ENCODE measurements at regions not wholly inside any gene's neighbourhood (a gene's known extent, or its start where the extent isn't known, plus 50 kb on each side); places are given as distances from the start of the nearest gene placed in this dataset.
"Not testable (repeated sequence)": the region's sequence is repeated elsewhere in the genome, so short reads cannot be mapped to it uniquely, and the experiment has no call there.

DNA sequence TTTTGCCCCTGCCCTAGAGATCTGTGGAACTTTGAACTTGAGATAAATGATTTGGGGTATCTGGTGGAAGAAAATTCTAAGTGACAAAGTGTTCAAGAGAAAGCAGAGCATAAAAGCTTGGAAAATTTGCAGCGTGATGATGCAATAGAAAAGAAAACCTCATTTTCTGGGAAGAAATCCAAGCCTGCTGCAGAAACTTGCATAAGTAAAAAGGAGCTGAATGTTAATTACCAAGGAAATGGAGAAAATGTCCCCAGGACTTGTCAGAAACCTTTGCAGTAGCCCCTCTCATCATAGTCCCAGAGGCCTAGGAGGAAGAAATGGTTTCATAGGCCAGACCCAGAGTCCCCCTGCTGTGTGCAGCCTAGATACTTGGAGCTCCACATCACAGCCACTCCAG is 686.9 kb downstream of the FAM181B start:
- H3K4me1 ChIP-seq (ENCODE audit: control insufficient read depth in 2 of 2, insufficient read depth in 2 of 2, low read length in 2 of 2), result no peaks in the 10 kb centered on the region
- H3K9me3 ChIP-seq (ENCODE audit: control insufficient read depth in 2 of 2, low read length in 2 of 2), result no peaks in the 10 kb centered on the region
- H3K27me3 ChIP-seq (ENCODE audit: control insufficient read depth in 2 of 2, insufficient read depth in 2 of 2, low read length in 2 of 2), result no peaks in the 10 kb centered on the region
- no peak overlapping the region for H3K9ac ChIP-seq (ENCODE audit: low read depth in 1 of 2, low read length in 2 of 2)
- no peak overlapping the region for H3K4me3 ChIP-seq (ENCODE audit: low read length in 2 of 2)
- no peaks in the 10 kb centered on the region for H3K36me3 ChIP-seq (ENCODE audit: control insufficient read depth in 2 of 2, insufficient read depth in 2 of 2, low read length in 2 of 2)
- no peak overlapping the region for H3K27ac ChIP-seq (ENCODE audit: low read depth in 2 of 2, low read length in 2 of 2)

DNA sequence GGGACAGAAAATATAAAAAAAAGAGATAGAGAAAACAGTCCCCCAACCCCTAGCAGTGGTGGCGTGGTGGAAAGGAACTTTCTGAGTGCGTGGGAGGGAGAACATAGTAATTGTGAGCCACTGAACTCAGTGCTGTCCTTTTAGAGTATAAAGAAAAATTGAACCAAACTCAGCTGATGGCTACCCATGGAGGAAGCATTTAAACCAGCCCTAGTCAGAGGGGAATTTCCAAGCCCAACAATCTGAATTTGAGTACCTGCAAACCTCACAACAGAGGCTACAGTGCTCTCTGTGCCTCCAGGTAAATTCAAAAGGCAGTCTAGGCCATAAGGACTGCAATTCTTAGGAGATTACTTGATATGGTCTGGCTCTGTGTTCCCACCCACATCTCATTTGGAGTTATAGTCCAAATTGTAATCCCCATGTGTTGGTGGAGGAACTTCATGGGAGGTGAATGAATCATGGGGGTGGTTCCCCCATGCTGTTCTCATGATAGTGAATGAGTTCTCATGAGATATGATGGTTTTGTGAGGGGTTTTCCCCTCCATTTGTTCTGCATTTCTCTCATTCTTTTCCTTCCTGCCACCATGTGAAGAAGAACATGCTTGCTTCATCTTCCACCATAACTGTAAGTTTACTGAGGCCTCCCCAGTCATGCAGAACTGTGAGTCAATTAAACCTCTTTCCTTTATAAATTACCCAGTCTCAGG is 687.8 kb downstream of the FAM181B start:
- Histone ChIP-seq H3K9me3 (ENCODE audit: control insufficient read depth in 2 of 2, low read length in 2 of 2) (no peaks in the 10 kb centered on the region), H3K27me3 (ENCODE audit: control insufficient read depth in 2 of 2, insufficient read depth in 2 of 2, low read length in 2 of 2) (no peaks in the 10 kb centered on the region), H3K9ac (ENCODE audit: low read depth in 1 of 2, low read length in 2 of 2) (no peak overlapping the region), H3K27ac (ENCODE audit: low read depth in 2 of 2, low read length in 2 of 2) (no peak overlapping the region), H3K36me3 (ENCODE audit: control insufficient read depth in 2 of 2, insufficient read depth in 2 of 2, low read length in 2 of 2) (no peaks in the 10 kb centered on the region), H3K4me3 (ENCODE audit: low read length in 2 of 2) (no peak overlapping the region), H3K4me1 (ENCODE audit: control insufficient read depth in 2 of 2, insufficient read depth in 2 of 2, low read length in 2 of 2) (no peaks in the 10 kb centered on the region)

DNA sequence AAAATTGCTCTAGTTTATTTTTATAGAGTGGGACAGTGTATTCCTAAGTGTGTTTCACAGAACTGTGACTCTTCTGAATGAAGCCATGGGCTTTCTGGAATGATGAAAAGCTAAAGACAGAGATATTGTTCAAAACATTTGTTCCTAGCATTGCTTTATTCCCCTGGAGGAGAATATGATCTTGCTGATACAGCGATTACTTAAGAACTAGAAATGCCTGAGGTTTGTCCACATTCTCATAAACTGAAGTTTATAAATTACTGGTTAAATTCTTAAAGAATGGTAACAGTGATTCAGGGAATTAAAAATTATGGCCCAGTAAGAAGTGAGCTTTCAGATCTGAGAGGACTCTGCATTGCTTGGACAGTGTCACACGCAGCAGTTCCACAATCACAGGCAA is 690.3 kb downstream of the FAM181B start:
- H3K27ac ChIP-seq (ENCODE audit: low read depth in 2 of 2, low read length in 2 of 2), result no peak overlapping the region

DNA sequence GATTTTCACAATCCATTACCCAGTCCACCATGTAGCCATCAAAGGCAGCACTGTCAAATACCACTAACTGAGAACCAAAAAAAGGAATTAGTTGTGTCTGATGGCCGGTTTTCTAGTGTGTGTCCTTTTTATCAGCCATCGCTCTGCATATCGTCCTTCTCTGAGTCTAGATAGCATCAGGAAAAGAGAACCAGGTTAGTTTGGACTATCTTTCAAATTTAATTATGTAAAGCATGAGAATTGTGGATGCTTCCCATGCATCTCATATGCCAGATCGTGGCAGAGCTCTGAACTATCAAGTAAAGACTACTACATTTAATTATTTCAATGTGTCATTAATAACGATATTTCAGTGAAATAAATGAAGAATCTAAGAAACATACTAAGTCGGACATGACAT is 691.9 kb downstream of the FAM181B start:
- Histone ChIP-seq H3K4me1 (ENCODE audit: control insufficient read depth in 2 of 2, insufficient read depth in 2 of 2, low read length in 2 of 2) (no peaks in the 10 kb centered on the region), H3K4me3 (ENCODE audit: low read length in 2 of 2) (no peak overlapping the region), H3K27me3 (ENCODE audit: control insufficient read depth in 2 of 2, insufficient read depth in 2 of 2, low read length in 2 of 2) (no peaks in the 10 kb centered on the region), H3K27ac (ENCODE audit: low read depth in 2 of 2, low read length in 2 of 2) (no peak overlapping the region), H3K36me3 (ENCODE audit: control insufficient read depth in 2 of 2, insufficient read depth in 2 of 2, low read length in 2 of 2) (no peaks in the 10 kb centered on the region), H3K9ac (ENCODE audit: low read depth in 1 of 2, low read length in 2 of 2) (no peak overlapping the region), H3K9me3 (ENCODE audit: control insufficient read depth in 2 of 2, low read length in 2 of 2) (no peaks in the 10 kb centered on the region)

More for the DNA sequence above, 690.3 kb downstream of the FAM181B start:
- no peaks in the 10 kb centered on the region for H3K36me3 ChIP-seq (ENCODE audit: control insufficient read depth in 2 of 2, insufficient read depth in 2 of 2, low read length in 2 of 2)
- no peaks in the 10 kb centered on the region for H3K9me3 ChIP-seq (ENCODE audit: control insufficient read depth in 2 of 2, low read length in 2 of 2)
- no peaks in the 10 kb centered on the region for H3K27me3 ChIP-seq (ENCODE audit: control insufficient read depth in 2 of 2, insufficient read depth in 2 of 2, low read length in 2 of 2)
- no peak overlapping the region for H3K4me3 ChIP-seq (ENCODE audit: low read length in 2 of 2)
- no peaks in the 10 kb centered on the region for H3K4me1 ChIP-seq (ENCODE audit: control insufficient read depth in 2 of 2, insufficient read depth in 2 of 2, low read length in 2 of 2)
- H3K9ac ChIP-seq (ENCODE audit: low read depth in 1 of 2, low read length in 2 of 2), result no peak overlapping the region

DNA sequence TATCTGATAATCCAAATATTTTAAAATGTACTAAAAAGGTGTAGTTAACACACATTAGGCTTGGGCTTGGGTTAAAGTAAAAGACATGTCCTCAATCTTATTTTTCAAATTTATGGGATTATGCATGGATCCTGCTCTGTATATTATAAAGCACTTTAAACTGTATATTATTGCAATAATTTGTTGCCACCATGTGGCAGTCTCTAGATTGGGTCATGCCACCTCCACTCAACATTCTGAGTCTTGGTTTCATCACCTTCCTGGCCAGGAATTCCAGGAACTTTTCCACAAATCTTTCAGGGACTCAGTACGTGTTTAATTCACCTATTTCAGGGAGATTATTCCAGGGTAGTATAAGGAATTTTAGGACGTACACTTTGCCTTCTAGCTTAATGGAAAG is 695.5 kb downstream of the FAM181B start:
- no peak overlapping the region for H3K9ac ChIP-seq (ENCODE audit: low read depth in 1 of 2, low read length in 2 of 2)
- no peaks in the 10 kb centered on the region for H3K36me3 ChIP-seq (ENCODE audit: control insufficient read depth in 2 of 2, insufficient read depth in 2 of 2, low read length in 2 of 2)
- H3K27me3 ChIP-seq (ENCODE audit: control insufficient read depth in 2 of 2, insufficient read depth in 2 of 2, low read length in 2 of 2), result no peaks in the 10 kb centered on the region
- H3K4me1 ChIP-seq (ENCODE audit: control insufficient read depth in 2 of 2, insufficient read depth in 2 of 2, low read length in 2 of 2), result no peaks in the 10 kb centered on the region
- H3K4me3 ChIP-seq (ENCODE audit: low read length in 2 of 2), result no peak overlapping the region
- no peaks in the 10 kb centered on the region for H3K9me3 ChIP-seq (ENCODE audit: control insufficient read depth in 2 of 2, low read length in 2 of 2)
- no peak overlapping the region for H3K27ac ChIP-seq (ENCODE audit: low read depth in 2 of 2, low read length in 2 of 2)

DNA sequence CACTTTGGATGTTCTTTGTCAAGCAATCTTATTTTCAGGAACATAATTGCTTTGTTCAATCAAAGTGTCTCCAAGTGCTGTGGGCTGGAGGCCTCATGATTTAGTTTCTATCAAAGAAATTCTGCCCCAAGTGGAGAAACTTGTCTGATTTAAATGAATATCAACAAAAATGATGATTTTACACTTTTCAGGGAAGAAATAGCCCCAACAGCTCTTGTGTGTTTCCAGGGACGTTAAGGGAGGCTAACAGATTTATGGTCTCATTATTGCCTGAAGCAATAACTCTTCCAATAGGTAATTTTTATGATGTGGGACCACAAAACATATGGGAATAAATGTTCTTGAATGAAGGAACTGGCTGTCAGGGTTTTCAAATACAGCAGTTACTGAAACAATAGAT is 699.1 kb downstream of the FAM181B start:
- H3K9ac ChIP-seq (ENCODE audit: low read depth in 1 of 2, low read length in 2 of 2), result no peak overlapping the region
- no peaks in the 10 kb centered on the region for H3K27me3 ChIP-seq (ENCODE audit: control insufficient read depth in 2 of 2, insufficient read depth in 2 of 2, low read length in 2 of 2)
- no peaks in the 10 kb centered on the region for H3K36me3 ChIP-seq (ENCODE audit: control insufficient read depth in 2 of 2, insufficient read depth in 2 of 2, low read length in 2 of 2)
- no peaks in the 10 kb centered on the region for H3K9me3 ChIP-seq (ENCODE audit: control insufficient read depth in 2 of 2, low read length in 2 of 2)
- no peak overlapping the region for H3K4me3 ChIP-seq (ENCODE audit: low read length in 2 of 2)
- no peaks in the 10 kb centered on the region for H3K4me1 ChIP-seq (ENCODE audit: control insufficient read depth in 2 of 2, insufficient read depth in 2 of 2, low read length in 2 of 2)
- H3K27ac ChIP-seq (ENCODE audit: low read depth in 2 of 2, low read length in 2 of 2), result no peak overlapping the region

DNA sequence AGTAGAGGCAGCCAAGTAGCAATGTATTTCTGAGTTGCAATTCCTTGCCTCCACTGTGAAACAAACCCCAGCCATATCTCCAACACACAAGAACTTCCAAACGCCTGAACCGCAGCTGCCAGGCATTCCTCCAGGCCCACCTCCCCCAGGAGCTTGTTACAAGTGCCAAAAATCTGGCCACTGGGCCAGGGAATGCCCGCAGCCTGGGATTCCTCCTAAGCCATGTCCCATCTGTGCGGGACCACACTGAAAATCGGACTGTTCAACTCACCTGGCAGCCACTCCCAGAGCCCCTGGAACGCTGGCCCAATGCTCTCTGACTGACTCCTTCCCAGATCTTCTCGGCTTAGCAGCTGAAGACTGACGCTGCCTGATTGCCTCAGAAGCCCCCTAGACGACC is 706.3 kb downstream of the FAM181B start:
- not testable (repeated sequence) for H3K36me3 ChIP-seq (ENCODE audit: control insufficient read depth in 2 of 2, insufficient read depth in 2 of 2, low read length in 2 of 2); H3K9ac ChIP-seq (ENCODE audit: low read depth in 1 of 2, low read length in 2 of 2); H3K9me3 ChIP-seq (ENCODE audit: control insufficient read depth in 2 of 2, low read length in 2 of 2); H3K27ac ChIP-seq (ENCODE audit: low read depth in 2 of 2, low read length in 2 of 2); H3K27me3 ChIP-seq (ENCODE audit: control insufficient read depth in 2 of 2, insufficient read depth in 2 of 2, low read length in 2 of 2); H3K4me3 ChIP-seq (ENCODE audit: low read length in 2 of 2); H3K4me1 ChIP-seq (ENCODE audit: control insufficient read depth in 2 of 2, insufficient read depth in 2 of 2, low read length in 2 of 2)

DNA sequence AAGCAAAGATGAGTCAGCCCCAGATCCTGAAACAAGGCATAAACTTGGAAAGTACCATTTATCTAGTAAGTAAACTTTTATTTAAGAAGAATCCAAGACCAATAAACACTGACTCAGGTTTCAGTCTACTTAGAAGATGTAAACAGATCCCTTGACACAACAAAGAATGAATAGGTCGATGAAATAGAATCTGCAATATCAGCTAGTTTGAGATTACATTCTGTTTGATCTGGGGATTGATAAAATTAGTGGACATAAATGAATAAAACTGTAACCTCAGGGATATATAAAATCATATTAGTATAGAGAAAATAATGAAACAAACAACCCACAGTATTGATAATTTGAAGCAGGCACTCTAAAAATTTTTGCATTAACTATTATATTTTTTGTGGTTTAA is 708.9 kb downstream of the FAM181B start:
- Histone ChIP-seq H3K27me3 (ENCODE audit: control insufficient read depth in 2 of 2, insufficient read depth in 2 of 2, low read length in 2 of 2) (no peaks in the 10 kb centered on the region), H3K9ac (ENCODE audit: low read depth in 1 of 2, low read length in 2 of 2) (no peak overlapping the region)

DNA sequence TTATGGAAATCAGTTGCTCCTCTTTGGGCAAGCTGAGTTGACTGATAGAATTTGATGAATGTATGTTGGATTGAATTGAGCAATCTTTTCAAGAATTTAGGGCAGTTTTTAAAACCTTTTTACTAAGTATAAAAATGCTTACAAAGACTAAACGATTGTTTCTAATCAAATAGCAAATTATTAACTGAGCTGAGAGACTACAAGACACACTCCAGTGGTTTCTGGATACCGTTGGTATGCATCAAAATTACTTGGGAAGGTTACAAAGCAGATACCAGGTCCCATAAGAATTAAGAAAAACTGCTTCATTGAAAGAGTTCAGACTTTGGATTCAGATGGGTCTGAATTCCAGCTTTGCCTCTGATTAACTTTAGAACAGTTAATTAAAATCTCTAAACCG is 721.4 kb downstream of the FAM181B start:
- no peak overlapping the region for H3K27ac ChIP-seq (ENCODE audit: low read depth in 2 of 2, low read length in 2 of 2)
- H3K9me3 ChIP-seq (ENCODE audit: control insufficient read depth in 2 of 2, low read length in 2 of 2), result no peaks in the 10 kb centered on the region
- no peaks in the 10 kb centered on the region for H3K27me3 ChIP-seq (ENCODE audit: control insufficient read depth in 2 of 2, insufficient read depth in 2 of 2, low read length in 2 of 2)
- H3K4me1 ChIP-seq (ENCODE audit: control insufficient read depth in 2 of 2, insufficient read depth in 2 of 2, low read length in 2 of 2), result no peaks in the 10 kb centered on the region
- H3K9ac ChIP-seq (ENCODE audit: low read depth in 1 of 2, low read length in 2 of 2), result no peak overlapping the region
- no peaks in the 10 kb centered on the region for H3K36me3 ChIP-seq (ENCODE audit: control insufficient read depth in 2 of 2, insufficient read depth in 2 of 2, low read length in 2 of 2)
- H3K4me3 ChIP-seq (ENCODE audit: low read length in 2 of 2), result no peak overlapping the region

More for the DNA sequence above, 708.9 kb downstream of the FAM181B start:
- Histone ChIP-seq H3K9me3 (ENCODE audit: control insufficient read depth in 2 of 2, low read length in 2 of 2) (no peaks in the 10 kb centered on the region), H3K4me3 (ENCODE audit: low read length in 2 of 2) (no peak overlapping the region), H3K4me1 (ENCODE audit: control insufficient read depth in 2 of 2, insufficient read depth in 2 of 2, low read length in 2 of 2) (no peaks in the 10 kb centered on the region), H3K36me3 (ENCODE audit: control insufficient read depth in 2 of 2, insufficient read depth in 2 of 2, low read length in 2 of 2) (no peaks in the 10 kb centered on the region), H3K27ac (ENCODE audit: low read depth in 2 of 2, low read length in 2 of 2) (no peak overlapping the region)

DNA sequence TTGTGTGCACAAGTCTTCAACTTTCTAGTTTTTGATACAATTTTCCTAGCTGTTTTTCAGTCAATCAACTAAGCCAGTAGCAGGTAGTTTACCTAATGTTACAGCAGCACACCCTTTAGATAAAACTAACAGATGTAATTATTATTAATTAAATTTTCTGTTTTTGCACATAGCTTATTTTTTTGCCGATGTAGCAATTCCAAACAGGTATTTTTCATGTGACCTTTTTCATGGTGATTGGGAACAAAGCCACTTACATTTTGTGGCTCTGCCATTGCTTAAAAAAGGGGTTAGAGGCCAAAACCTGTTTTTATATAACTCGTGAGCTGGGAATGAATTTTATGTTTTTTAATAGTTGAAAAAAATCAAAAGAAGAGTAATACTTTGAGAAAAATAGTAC is 724.5 kb downstream of the FAM181B start:
- Histone ChIP-seq H3K9me3 (ENCODE audit: control insufficient read depth in 2 of 2, low read length in 2 of 2) (no peaks in the 10 kb centered on the region), H3K9ac (ENCODE audit: low read depth in 1 of 2, low read length in 2 of 2) (no peak overlapping the region), H3K27me3 (ENCODE audit: control insufficient read depth in 2 of 2, insufficient read depth in 2 of 2, low read length in 2 of 2) (no peaks in the 10 kb centered on the region), H3K36me3 (ENCODE audit: control insufficient read depth in 2 of 2, insufficient read depth in 2 of 2, low read length in 2 of 2) (no peaks in the 10 kb centered on the region), H3K4me1 (ENCODE audit: control insufficient read depth in 2 of 2, insufficient read depth in 2 of 2, low read length in 2 of 2) (no peaks in the 10 kb centered on the region), H3K27ac (ENCODE audit: low read depth in 2 of 2, low read length in 2 of 2) (no peak overlapping the region), H3K4me3 (ENCODE audit: low read length in 2 of 2) (no peak overlapping the region)

DNA sequence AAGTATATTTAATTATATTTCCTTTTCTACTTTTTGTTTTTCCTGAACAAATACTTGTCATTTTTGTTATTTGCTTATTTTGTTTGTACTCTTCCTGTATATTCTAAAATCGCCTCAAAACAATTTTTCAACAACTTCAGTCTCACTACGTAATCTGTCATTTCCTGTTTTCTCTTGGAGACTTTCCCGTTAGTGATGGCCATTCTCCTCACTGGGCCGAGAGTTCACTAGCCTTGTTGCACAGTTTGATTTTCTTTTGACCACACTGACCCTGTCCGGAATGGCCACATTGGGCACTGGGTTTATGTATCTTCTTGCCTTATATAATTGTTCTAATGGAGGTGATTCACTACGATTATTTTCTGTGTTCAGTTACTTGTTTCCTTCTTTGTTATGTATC is 726.1 kb downstream of the FAM181B start:
- Histone ChIP-seq H3K9ac (ENCODE audit: low read depth in 1 of 2, low read length in 2 of 2) (no peak overlapping the region), H3K27ac (ENCODE audit: low read depth in 2 of 2, low read length in 2 of 2) (no peak overlapping the region), H3K9me3 (ENCODE audit: control insufficient read depth in 2 of 2, low read length in 2 of 2) (no peaks in the 10 kb centered on the region), H3K36me3 (ENCODE audit: control insufficient read depth in 2 of 2, insufficient read depth in 2 of 2, low read length in 2 of 2) (no peaks in the 10 kb centered on the region), H3K4me3 (ENCODE audit: low read length in 2 of 2) (no peak overlapping the region), H3K4me1 (ENCODE audit: control insufficient read depth in 2 of 2, insufficient read depth in 2 of 2, low read length in 2 of 2) (no peaks in the 10 kb centered on the region), H3K27me3 (ENCODE audit: control insufficient read depth in 2 of 2, insufficient read depth in 2 of 2, low read length in 2 of 2) (no peaks in the 10 kb centered on the region)

All from mucosa of rectum (tissue), 2 donors.